ENCODE measurements at regions not wholly inside any gene's neighbourhood (a gene's known extent, or its start where the extent isn't known, plus 50 kb on each side); places are given as distances from the start of the nearest gene placed in this dataset.

DNA sequence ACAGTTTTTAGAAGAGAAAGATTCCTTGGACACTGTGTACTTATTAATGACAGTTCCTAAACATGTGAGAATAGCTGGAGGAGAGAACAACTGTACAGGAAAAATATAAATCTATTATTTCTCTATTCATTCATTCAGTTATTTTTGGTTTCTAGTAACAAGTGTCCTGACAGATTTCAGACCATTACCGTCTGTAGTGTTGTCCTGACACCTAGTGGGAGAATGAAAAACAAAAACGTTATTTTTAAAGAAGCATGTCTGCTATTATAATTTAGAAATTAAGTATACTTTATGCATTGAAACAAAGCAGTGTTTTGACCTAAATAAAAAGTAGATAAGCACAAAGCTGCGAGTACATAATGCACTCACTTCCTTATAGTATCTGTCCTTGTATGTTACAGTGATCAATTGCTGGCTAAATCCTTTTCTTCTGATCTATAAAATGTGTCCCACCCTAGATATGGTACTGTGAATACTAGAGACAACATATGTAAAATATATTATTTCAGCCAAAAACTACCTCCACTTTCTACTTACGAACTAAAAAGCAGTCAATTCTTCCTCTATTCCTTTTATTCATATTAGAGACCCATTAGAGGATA, 575.6 kb downstream of the ARL4A start:
- TF ChIP-seq CEBPB (IDR thresholded peaks at IDR 0.05; ENCODE audit: low read depth): no peak
- no peak for TF ChIP-seq POLR2A (IDR thresholded peaks at IDR 0.05; ENCODE audit: borderline replicate concordance, extremely low read depth, insufficient read depth, insufficient read length)
- TF ChIP-seq, protein P1, sequence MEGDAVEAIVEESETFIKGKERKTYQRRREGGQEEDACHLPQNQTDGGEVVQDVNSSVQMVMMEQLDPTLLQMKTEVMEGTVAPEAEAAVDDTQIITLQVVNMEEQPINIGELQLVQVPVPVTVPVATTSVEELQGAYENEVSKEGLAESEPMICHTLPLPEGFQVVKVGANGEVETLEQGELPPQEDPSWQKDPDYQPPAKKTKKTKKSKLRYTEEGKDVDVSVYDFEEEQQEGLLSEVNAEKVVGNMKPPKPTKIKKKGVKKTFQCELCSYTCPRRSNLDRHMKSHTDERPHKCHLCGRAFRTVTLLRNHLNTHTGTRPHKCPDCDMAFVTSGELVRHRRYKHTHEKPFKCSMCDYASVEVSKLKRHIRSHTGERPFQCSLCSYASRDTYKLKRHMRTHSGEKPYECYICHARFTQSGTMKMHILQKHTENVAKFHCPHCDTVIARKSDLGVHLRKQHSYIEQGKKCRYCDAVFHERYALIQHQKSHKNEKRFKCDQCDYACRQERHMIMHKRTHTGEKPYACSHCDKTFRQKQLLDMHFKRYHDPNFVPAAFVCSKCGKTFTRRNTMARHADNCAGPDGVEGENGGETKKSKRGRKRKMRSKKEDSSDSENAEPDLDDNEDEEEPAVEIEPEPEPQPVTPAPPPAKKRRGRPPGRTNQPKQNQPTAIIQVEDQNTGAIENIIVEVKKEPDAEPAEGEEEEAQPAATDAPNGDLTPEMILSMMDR (IDR thresholded peaks at IDR 0.05 in 2 of 3, conservative IDR thresholded peaks at IDR 0.05 in 1 of 3; ENCODE audit: borderline replicate concordance in 1 of 3, insufficient read depth in 1 of 3, low read depth in 2 of 3, low read length in 2 of 3): peak; percentile 46 to 90 (median 71)
- TF ChIP-seq POLR2AphosphoS5 (IDR thresholded peaks at IDR 0.05; ENCODE audit: low read depth, low read length): no peak
- no peak for TF ChIP-seq YY1 (IDR thresholded peaks at IDR 0.05; ENCODE audit: extremely low read depth, insufficient replicate concordance, low read depth, low read length)
- TF ChIP-seq TCF7L2 (IDR thresholded peaks at IDR 0.05; ENCODE audit: borderline replicate concordance, extremely low read depth, insufficient read depth, insufficient read length): no peak
- peak; percentile 91 for TF ChIP-seq RAD21 (IDR thresholded peaks at IDR 0.05; ENCODE audit: low read depth)
- TF ChIP-seq, protein P2, sequence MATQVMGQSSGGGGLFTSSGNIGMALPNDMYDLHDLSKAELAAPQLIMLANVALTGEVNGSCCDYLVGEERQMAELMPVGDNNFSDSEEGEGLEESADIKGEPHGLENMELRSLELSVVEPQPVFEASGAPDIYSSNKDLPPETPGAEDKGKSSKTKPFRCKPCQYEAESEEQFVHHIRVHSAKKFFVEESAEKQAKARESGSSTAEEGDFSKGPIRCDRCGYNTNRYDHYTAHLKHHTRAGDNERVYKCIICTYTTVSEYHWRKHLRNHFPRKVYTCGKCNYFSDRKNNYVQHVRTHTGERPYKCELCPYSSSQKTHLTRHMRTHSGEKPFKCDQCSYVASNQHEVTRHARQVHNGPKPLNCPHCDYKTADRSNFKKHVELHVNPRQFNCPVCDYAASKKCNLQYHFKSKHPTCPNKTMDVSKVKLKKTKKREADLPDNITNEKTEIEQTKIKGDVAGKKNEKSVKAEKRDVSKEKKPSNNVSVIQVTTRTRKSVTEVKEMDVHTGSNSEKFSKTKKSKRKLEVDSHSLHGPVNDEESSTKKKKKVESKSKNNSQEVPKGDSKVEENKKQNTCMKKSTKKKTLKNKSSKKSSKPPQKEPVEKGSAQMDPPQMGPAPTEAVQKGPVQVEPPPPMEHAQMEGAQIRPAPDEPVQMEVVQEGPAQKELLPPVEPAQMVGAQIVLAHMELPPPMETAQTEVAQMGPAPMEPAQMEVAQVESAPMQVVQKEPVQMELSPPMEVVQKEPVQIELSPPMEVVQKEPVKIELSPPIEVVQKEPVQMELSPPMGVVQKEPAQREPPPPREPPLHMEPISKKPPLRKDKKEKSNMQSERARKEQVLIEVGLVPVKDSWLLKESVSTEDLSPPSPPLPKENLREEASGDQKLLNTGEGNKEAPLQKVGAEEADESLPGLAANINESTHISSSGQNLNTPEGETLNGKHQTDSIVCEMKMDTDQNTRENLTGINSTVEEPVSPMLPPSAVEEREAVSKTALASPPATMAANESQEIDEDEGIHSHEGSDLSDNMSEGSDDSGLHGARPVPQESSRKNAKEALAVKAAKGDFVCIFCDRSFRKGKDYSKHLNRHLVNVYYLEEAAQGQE (IDR thresholded peaks at IDR 0.05; ENCODE audit: low read depth): no peak
- TF ChIP-seq SP1 (IDR thresholded peaks at IDR 0.05; ENCODE audit: low read depth): no peak

Data from HCT116 (cell line).